WERI-Rb-1 (cell line): ENCODE measurements at regions not wholly inside any gene's neighbourhood (a gene's known extent, or its start where the extent isn't known, plus 50 kb on each side); places are given as distances from the start of the nearest gene placed in this dataset.

Experiments
- DNase-seq: peaks from one replicate; pipeline ENCODE4 v3.0.0-alpha.2; 2020
- H3K27ac ChIP-seq: fragments of 250-450 bp; sonication (Bioruptor Pico); 2 replicates; pipeline ENCODE4 v1.5.1; 2020; ENCODE audit warnings: mild to moderate bottlenecking, moderate library complexity
- H3K27me3 ChIP-seq: fragments of 250-450 bp; sonication (Bioruptor Pico); 2 replicates; pipeline ENCODE4 v1.5.1; 2021; ENCODE audit warnings: mild to moderate bottlenecking, low read depth, moderate library complexity; ENCODE audit not compliant: insufficient read depth, severe bottlenecking
- H3K36me3 ChIP-seq: fragments of 250-450 bp; sonication (Bioruptor Pico); 2 replicates; pipeline ENCODE4 v1.5.1; 2020; ENCODE audit warnings: mild to moderate bottlenecking, moderate library complexity
- H3K4me3 ChIP-seq: 2 replicates; pipeline ENCODE4 v1.5.1; 2011; ENCODE audit warnings: low read depth, mild to moderate bottlenecking, control low read depth, low read length
- H3K9me3 ChIP-seq: fragments of 250-450 bp; sonication (Bioruptor Pico); 2 replicates; pipeline ENCODE4 v1.5.1; 2021; ENCODE audit warnings: mild to moderate bottlenecking, moderate library complexity; ENCODE audit not compliant: severe bottlenecking
- TF ChIP-seq, protein P1 (sequence below): IDR thresholded peaks from 2 replicates; pipeline ENCODE4 v1.5.1; 2011; ENCODE audit warnings: low read depth, mild to moderate bottlenecking, control low read depth, inconsistent platforms, low read length

DNA sequence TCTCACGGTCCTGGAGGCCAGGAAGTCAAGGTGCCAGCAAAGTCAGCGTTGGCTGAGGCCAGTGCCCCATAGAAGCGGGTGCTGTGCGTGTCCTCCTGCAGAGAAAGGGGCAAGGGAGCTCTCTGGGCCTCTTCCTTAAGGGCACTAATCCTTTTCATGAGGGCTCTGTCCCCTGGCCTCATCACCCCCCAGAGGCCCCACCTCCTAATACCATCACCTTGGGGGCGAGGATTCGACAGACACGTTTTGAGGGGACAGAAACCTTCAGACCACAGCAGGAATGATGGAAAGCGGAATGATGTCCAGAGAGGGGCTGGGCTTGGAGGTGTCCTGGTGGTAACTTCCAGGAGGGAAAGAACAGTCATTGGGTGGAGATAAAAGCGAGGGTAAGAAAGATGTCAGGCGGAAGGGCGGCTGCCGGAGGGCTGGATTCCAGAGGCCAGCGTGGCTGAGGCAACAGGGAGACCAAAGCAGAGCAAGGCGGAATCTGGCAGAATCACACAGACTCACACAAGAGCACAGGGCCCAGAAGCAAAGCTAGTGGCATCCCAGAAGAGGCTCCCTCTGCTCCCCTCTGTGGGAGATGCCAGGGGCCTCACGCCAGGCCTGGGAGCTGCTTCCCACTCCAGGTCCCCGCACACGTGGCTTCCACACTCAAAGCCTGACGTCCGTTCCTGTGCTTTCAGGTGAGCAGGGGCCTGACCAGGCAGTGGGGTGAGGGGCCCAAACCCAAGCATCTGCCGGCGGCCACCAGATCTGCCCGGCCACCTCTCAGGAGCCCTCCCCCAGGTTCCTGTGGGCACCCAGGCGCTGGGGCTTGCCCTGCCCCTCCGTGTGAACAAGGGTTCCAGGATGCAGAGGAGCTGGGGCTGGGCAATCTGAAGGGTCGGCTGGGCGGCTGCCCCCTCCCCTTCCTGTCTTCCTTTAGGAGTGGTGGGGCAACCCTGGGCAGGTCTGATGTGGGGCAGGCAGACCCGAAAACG lies 784.5 kb downstream of the BRD1 start:
- no peaks in the 10 kb centered on the region for H3K27me3 ChIP-seq
- TF ChIP-seq, protein P1, sequence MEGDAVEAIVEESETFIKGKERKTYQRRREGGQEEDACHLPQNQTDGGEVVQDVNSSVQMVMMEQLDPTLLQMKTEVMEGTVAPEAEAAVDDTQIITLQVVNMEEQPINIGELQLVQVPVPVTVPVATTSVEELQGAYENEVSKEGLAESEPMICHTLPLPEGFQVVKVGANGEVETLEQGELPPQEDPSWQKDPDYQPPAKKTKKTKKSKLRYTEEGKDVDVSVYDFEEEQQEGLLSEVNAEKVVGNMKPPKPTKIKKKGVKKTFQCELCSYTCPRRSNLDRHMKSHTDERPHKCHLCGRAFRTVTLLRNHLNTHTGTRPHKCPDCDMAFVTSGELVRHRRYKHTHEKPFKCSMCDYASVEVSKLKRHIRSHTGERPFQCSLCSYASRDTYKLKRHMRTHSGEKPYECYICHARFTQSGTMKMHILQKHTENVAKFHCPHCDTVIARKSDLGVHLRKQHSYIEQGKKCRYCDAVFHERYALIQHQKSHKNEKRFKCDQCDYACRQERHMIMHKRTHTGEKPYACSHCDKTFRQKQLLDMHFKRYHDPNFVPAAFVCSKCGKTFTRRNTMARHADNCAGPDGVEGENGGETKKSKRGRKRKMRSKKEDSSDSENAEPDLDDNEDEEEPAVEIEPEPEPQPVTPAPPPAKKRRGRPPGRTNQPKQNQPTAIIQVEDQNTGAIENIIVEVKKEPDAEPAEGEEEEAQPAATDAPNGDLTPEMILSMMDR = no peak
- H3K4me3 ChIP-seq = no peak overlapping the region
- no peak overlapping the region for H3K27ac ChIP-seq
- H3K9me3 ChIP-seq = no peaks in the 10 kb centered on the region
- no peak for DNase-seq
- H3K36me3 ChIP-seq = no peaks in the 10 kb centered on the region

DNA sequence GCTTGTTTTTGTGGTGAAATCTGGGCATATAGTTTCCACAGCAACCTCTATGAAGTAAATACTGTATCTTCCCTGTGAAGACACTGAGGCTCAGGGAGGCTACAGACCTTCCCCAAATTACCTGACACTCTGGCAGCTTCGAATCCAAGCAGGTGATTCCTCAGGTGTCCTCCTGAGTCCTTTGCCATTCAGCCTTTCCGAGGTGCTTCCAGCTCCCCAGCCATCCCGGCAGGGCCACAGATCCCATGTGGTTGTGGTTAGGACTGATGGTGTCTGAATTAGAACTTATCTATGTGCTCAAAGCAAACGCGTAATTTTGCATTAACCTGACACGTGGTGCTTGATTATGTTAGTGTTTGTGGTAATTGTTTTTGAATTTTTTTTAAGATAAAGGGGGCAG lies 785.6 kb downstream of the BRD1 start:
- no peak for DNase-seq
- Histone ChIP-seq H3K36me3 (no peaks in the 10 kb centered on the region), H3K27ac (no peak overlapping the region), H3K27me3 (no peaks in the 10 kb centered on the region), H3K4me3 (no peak overlapping the region), H3K9me3 (no peaks in the 10 kb centered on the region)
- TF ChIP-seq, protein P1 = no peak

DNA sequence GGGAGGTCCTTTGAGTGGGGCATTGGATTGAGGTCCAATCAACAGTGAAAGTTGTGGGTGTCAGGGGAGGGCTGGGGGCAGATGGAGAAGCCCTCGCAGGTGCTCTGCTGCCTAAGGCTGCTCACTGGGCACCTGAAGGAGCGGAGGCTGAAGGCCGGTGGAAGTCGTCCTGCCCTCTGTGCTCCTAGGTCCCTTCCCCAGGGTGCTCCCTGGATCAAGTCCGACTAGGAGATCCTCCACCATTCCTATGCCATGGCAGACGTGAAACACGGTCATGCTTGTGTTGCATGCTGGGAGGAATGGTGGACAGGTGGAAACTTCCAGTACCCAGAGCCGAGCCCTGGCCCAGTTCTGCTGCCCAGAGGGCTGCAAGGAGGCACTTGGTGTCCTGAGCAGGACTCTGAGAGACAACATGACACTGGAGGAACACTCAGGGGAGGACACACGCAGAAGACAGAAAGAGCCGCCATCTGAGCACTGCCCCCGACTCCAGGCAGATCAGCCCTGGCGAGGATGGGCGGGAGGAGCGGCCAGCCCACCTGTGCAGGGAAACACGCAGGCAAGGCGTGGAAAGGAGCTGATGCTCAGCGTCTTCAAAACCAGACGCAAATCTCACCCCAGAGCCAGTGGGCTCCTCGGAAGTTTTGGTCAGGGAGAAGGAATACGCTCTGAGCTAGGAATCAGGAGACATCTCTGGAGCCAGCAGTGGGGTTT lies 786.8 kb downstream of the BRD1 start:
- no peak for DNase-seq
- TF ChIP-seq, protein P1 = no peak
- no peaks in the 10 kb centered on the region for H3K27me3 ChIP-seq
- no peak overlapping the region for H3K4me3 ChIP-seq
- no peaks in the 10 kb centered on the region for H3K9me3 ChIP-seq
- H3K27ac ChIP-seq = no peak overlapping the region
- no peaks in the 10 kb centered on the region for H3K36me3 ChIP-seq

DNA sequence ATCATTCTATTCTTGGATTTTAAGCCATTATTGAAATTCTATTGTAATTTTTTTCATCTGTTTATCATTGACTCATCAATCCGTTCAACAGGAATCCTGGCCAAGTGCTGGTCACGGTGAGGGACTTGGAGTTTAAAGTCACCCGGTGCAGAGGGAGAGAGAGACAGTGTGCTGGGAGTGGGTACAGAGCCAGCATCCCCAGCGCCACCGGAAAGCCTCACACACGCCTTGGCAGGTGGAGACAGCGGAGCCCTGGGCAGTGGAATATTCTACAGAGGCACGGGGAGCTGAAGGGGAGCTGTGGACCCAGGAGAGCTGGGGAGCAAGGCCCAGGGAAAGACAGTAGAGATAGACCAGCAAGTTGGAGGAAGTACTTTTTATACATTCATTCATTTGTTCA lies 787.6 kb downstream of the BRD1 start:
- TF ChIP-seq, protein P1 = no peak
- Histone ChIP-seq H3K4me3 (no peak overlapping the region), H3K36me3 (no peaks in the 10 kb centered on the region), H3K27ac (no peak overlapping the region), H3K27me3 (no peaks in the 10 kb centered on the region), H3K9me3 (no peaks in the 10 kb centered on the region)
- no peak for DNase-seq

DNA sequence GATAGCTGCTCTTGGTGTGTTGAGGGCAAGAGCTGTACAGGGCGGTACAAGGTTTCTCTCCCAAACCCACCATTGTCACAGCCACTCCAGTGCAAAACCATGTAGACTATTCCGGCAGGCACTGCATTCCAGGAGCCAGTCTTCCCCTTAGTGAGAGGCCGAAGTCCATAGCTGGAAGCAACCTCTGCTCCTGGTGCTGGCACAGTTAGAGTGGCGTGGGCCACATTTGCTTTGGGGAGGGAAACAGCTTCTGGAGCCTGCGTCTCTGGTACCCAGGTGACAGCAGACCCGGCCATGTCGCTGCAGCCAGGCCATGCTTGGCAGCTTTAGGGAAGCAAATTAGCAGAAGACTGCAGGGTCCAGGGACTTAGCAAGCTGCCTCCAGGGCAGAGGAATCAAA lies 788.0 kb downstream of the BRD1 start:
- Histone ChIP-seq H3K4me3 (no peak overlapping the region), H3K9me3 (no peaks in the 10 kb centered on the region), H3K27me3 (no peaks in the 10 kb centered on the region), H3K27ac (no peak overlapping the region), H3K36me3 (no peaks in the 10 kb centered on the region)
- no peak for DNase-seq
- TF ChIP-seq, protein P1 = no peak
